CD4-positive, alpha-beta T cell (primary cell): ENCODE measurements at regions not wholly inside any gene's neighbourhood (a gene's known extent, or its start where the extent isn't known, plus 50 kb on each side); places are given as distances from the start of the nearest gene placed in this dataset.

ENCODE experiments used
- ATAC-seq: fragments of 200-7000 bp; cut with Tn5 transposase; one replicate; pipeline ENCODE4 v1.10.0; 2022; ENCODE audit warnings: mild to moderate bottlenecking; ENCODE audit not compliant: poor library complexity
- CTCF ChIA-PET: fragments of 350-600 bp; sonication (Branson Sonifier 250); formaldehyde crosslinking; loops from one replicate; lab custom pipeline; 2021; ENCODE audit warnings: antibody characterized with exemption, inconsistent platforms; lab: Charles Lee
- POLR2A ChIA-PET: fragments of 350-600 bp; sonication (Branson Sonifier 250); formaldehyde crosslinking; loops from one replicate; lab custom pipeline; 2021; ENCODE audit warnings: antibody characterized with exemption, inconsistent platforms; lab: Charles Lee
- DNase-seq, 14 experiments: peaks; one replicate each; pipeline ENCODE4 v3.0.0-alpha.2; 2013 to 2020; ENCODE audit warnings: mixed read lengths in 2 of 14
- H3K27ac ChIP-seq, 2 donors: one replicate each; pipeline versions ENCODE4 v1.5.1 to v1.7.0; 2013; ENCODE audit warnings: low read length in 2 of 2, low read depth in 1 of 2, mild to moderate bottlenecking in 1 of 2
- H3K27me3 ChIP-seq, 2 experiments: 1 replicate in 1 of 2; 2 replicates in 1 of 2; pipeline versions ENCODE4 v1.6.1 to v1.7.0; 2013; ENCODE audit warnings: low read length in 2 of 2, control low read depth in 1 of 2, mild to moderate bottlenecking in 1 of 2, moderate library complexity in 1 of 2; ENCODE audit not compliant: insufficient read depth in 2 of 2, control insufficient read depth in 1 of 2
- H3K36me3 ChIP-seq: one replicate; pipeline ENCODE4 v1.6.1; 2013; ENCODE audit warnings: low read length, control low read depth; ENCODE audit not compliant: insufficient read depth
- H3K4me1 ChIP-seq: one replicate; pipeline ENCODE4 v1.6.1; 2013; ENCODE audit warnings: low read length, control low read depth; ENCODE audit not compliant: insufficient read depth
- H3K4me3 ChIP-seq: one replicate; pipeline ENCODE4 v1.5.1; 2013; ENCODE audit warnings: mild to moderate bottlenecking, low read length, moderate library complexity
- H3K9me3 ChIP-seq, 2 experiments: 1 replicate in 1 of 2; 2 replicates in 1 of 2; pipeline versions ENCODE4 v1.6.1 to v1.7.0; 2013; ENCODE audit warnings: low read length in 2 of 2, mild to moderate bottlenecking in 2 of 2, control low read depth in 1 of 2, moderate library complexity in 1 of 2; ENCODE audit not compliant: control insufficient read depth in 1 of 2, insufficient read depth in 1 of 2
- H3K27ac Mint-ChIP-seq: one replicate; pipeline ENCODE4 v1.8.0; 2020; ENCODE audit warnings: mixed read lengths
- H3K27me3 Mint-ChIP-seq: one replicate; pipeline ENCODE4 v1.8.0; 2021; ENCODE audit warnings: mixed read lengths
- H3K36me3 Mint-ChIP-seq: one replicate; pipeline ENCODE4 v1.8.0; 2021; ENCODE audit warnings: low read depth, mixed read lengths
- H3K4me1 Mint-ChIP-seq: one replicate; pipeline ENCODE4 v1.8.0; 2021; ENCODE audit warnings: low read depth, mixed read lengths
- H3K4me3 Mint-ChIP-seq: one replicate; pipeline ENCODE4 v1.8.0; 2020; ENCODE audit warnings: mild to moderate bottlenecking, mixed read lengths
- H3K9me3 Mint-ChIP-seq: one replicate; pipeline ENCODE4 v1.8.0; 2020; ENCODE audit warnings: mixed read lengths
- intact Hi-C, 2 experiments: fragments of 100-400 bp; cut with DNase I in 1 of 2; cut with micrococcal nuclease in 1 of 2; formaldehyde crosslinking; loops; one replicate each; pipeline versions ENCODE4 v1.15.1 to v1.9.0; 2023 to 2025; cut with DNase I, micrococcal nuclease
- TF ChIP-seq, protein P1 (sequence below): fragments of 200-600 bp; IDR thresholded peaks from one replicate; pipeline ENCODE4 v1.8.0; 2022; ENCODE audit warnings: antibody characterized with exemption, mild to moderate bottlenecking

- Mint-ChIP-seq H3K4me3 (no peak overlapping the region), H3K4me1 (no peaks in the 10 kb centered on the region), H3K27me3 (no peaks in the 10 kb centered on the region), H3K36me3 (no peaks in the 10 kb centered on the region), H3K27ac (no peak overlapping the region), H3K9me3 (peaks cover 13% of the 10 kb centered on the region)
- TF ChIP-seq, protein P1, sequence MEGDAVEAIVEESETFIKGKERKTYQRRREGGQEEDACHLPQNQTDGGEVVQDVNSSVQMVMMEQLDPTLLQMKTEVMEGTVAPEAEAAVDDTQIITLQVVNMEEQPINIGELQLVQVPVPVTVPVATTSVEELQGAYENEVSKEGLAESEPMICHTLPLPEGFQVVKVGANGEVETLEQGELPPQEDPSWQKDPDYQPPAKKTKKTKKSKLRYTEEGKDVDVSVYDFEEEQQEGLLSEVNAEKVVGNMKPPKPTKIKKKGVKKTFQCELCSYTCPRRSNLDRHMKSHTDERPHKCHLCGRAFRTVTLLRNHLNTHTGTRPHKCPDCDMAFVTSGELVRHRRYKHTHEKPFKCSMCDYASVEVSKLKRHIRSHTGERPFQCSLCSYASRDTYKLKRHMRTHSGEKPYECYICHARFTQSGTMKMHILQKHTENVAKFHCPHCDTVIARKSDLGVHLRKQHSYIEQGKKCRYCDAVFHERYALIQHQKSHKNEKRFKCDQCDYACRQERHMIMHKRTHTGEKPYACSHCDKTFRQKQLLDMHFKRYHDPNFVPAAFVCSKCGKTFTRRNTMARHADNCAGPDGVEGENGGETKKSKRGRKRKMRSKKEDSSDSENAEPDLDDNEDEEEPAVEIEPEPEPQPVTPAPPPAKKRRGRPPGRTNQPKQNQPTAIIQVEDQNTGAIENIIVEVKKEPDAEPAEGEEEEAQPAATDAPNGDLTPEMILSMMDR, result no peak
- Histone ChIP-seq H3K9me3 (no peaks in the 10 kb centered on the region), H3K36me3 (no peaks in the 10 kb centered on the region), H3K27me3 (no peaks in the 10 kb centered on the region), H3K4me3 (no peak overlapping the region), H3K27ac (no peak overlapping the region), H3K4me1 (no peaks in the 10 kb centered on the region)
- ChIA-PET CTCF (no interaction called here), POLR2A (no interaction called here)
- DNase-seq, result no peak
- no peak for ATAC-seq
- intact Hi-C loops, result no loop called here
Observed at GRCh38 chr10:36345175-36345533, 703.1 kb upstream of the FZD8 start.

DNA sequence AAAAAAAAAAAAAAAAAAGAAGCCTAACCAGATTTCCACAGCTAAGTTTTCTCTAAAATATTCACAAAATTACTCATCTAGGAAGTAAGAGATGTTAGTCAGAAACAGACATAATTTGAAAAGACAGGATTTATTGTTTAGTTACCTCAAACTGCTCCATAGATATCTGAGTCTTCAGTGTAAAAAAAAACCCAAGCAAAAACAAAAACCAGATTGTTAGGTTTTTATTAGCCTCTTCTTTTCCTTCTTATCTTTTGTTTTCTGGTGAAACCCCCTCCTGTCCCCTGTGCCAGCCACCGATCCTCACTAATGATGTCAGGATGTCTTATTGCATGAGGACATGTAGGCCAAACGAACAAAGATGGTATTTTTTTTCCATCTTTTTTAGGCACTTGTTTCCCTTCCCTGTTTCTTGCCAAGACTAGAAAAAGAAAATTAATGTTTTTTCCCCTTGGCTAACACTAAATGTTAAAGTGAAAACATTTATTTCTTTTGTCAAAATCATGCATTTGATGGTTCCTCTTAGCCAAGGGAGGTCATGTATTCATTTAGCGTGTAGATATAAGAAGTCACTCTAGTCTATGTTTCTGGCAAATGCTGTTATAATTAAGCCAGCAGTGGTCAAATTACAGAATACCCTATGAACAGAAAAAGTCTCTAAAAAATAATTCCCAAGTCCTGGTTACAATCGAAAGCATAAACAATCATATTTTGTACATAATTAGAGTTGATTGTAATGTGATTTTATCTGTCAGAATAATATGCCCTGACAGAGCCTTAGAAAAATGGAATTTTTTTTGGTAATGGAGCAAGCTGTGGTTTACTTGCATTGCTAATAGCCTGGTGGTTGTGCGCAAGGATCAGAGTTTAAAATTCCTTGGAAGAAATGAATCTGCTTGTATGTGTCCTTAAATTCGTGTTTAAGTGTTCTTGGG, 702.4 kb upstream of the FZD8 start:
- DNase-seq (no peak), ATAC-seq (no peak)
- no peaks in the 10 kb centered on the region for H3K4me1 ChIP-seq
- no peaks in the 10 kb centered on the region for H3K27me3 ChIP-seq
- POLR2A ChIA-PET, result no interaction called here
- H3K9me3 ChIP-seq, result no peaks in the 10 kb centered on the region
- H3K27ac Mint-ChIP-seq, result no peak overlapping the region
- TF ChIP-seq, protein P1, result no peak
- no peaks in the 10 kb centered on the region for H3K36me3 Mint-ChIP-seq
- CTCF ChIA-PET, result no interaction called here
- H3K9me3 Mint-ChIP-seq, result peaks cover 13% of the 10 kb centered on the region
- H3K4me3 Mint-ChIP-seq, result no peak overlapping the region
- no peaks in the 10 kb centered on the region for H3K27me3 Mint-ChIP-seq
- H3K4me3 ChIP-seq, result no peak overlapping the region
- no peak overlapping the region for H3K27ac ChIP-seq
- no peaks in the 10 kb centered on the region for H3K4me1 Mint-ChIP-seq
- intact Hi-C loops, result no loop called here
- no peaks in the 10 kb centered on the region for H3K36me3 ChIP-seq

- Histone ChIP-seq H3K4me1 (no peaks in the 10 kb centered on the region), H3K4me3 (no peak overlapping the region), H3K27ac (no peak overlapping the region), H3K36me3 (no peaks in the 10 kb centered on the region), H3K27me3 (no peaks in the 10 kb centered on the region), H3K9me3 (no peaks in the 10 kb centered on the region)
- Mint-ChIP-seq H3K27ac (no peak overlapping the region), H3K4me3 (no peak overlapping the region), H3K36me3 (no peaks in the 10 kb centered on the region), H3K27me3 (no peaks in the 10 kb centered on the region), H3K4me1 (no peaks in the 10 kb centered on the region), H3K9me3 (peaks cover 16% of the 10 kb centered on the region)
- TF ChIP-seq, protein P1, result no peak
- ChIA-PET POLR2A (no interaction called here), CTCF (no interaction called here)
- intact Hi-C loops, result no loop called here
- DNase-seq, result no peak
- no peak for ATAC-seq
Observed at GRCh38 chr10:36342781-36343180, 700.7 kb upstream of the FZD8 start.
